ENCODE measurements at regions not wholly inside any gene's neighbourhood (a gene's known extent, or its start where the extent isn't known, plus 50 kb on each side); places are given as distances from the start of the nearest gene placed in this dataset.
"Not testable (repeated sequence)": the region's sequence is repeated elsewhere in the genome, so short reads cannot be mapped to it uniquely, and the experiment has no call there.

GRCh38 chr4:75280461-75280860, 233.7 kb downstream of the RCHY1 start:
- H2AFZ ChIP-seq (ENCODE audit: low read depth, low read length); H3K4me1 ChIP-seq (replicated peaks in 1 of 2; ENCODE audit: control insufficient read depth in 2 of 2, insufficient read depth in 2 of 2, low read length in 2 of 2); FAIRE-seq; H3K79me2 ChIP-seq (ENCODE audit: control insufficient read depth, insufficient read depth, low read length); BruUV-seq (replicated peaks); POLR2A ChIA-PET; in situ Hi-C loops (cut with MboI); H3K36me3 ChIP-seq (ENCODE audit: control insufficient read depth, insufficient read depth, low read length); H3K27ac ChIP-seq (ENCODE audit: extremely low read depth, low read depth, low read length); CTCF ChIA-PET (ENCODE audit: low intra/inter-chr PET ratio); DNase-seq (ENCODE audit: extremely low read depth in 1 of 4, low spot score in 3 of 4); H4K20me1 ChIP-seq (replicated peaks; ENCODE audit: control insufficient read depth, insufficient read depth, low read length); H3K9me3 ChIP-seq (replicated peaks; ENCODE audit: control insufficient read depth, insufficient read depth, low read depth, low read length); ATAC-seq; H3K27me3 ChIP-seq (ENCODE audit: control insufficient read depth in 2 of 2, insufficient read depth in 2 of 2, low read length in 2 of 2); intact Hi-C loops (cut with micrococcal nuclease); H3K9me1 ChIP-seq (ENCODE audit: control insufficient read depth, insufficient read depth, low read length); H3K9ac ChIP-seq (ENCODE audit: insufficient read depth in 1 of 2, low read depth in 2 of 2, low read length in 2 of 2); H3K4me3 ChIP-seq; H3K4me2 ChIP-seq (ENCODE audit: insufficient read depth, low read length): not testable (repeated sequence)
- TF ChIP-seq RBM25 (IDR thresholded peaks at IDR 0.05; ENCODE audit: low read depth, low read length, severe bottlenecking) (peak; percentile 29), ZNF146 (CRISPR knock-in tag; IDR thresholded peaks at IDR 0.05; ENCODE audit: unreplicated experiment) (peak; percentile 88)
- 0% methylated on average over 1 of the region's 1 CpG for WGBS (ENCODE audit: insufficient coverage, low coverage, missing lambda C conversion rate)

- CTCF ChIA-PET (ENCODE audit: low intra/inter-chr PET ratio), result interaction anchor here (0.6 kb wide), 1 partner anchor 32 kb away, joined by 4 read pairs; no protein-coding TSS in a partner anchor
- Histone ChIP-seq H3K4me2 (ENCODE audit: insufficient read depth, low read length) (no peak overlapping the region), H3K27ac (ENCODE audit: extremely low read depth, low read depth, low read length) (no peak overlapping the region), H3K79me2 (ENCODE audit: control insufficient read depth, insufficient read depth, low read length) (no peaks in the 10 kb centered on the region), H3K9me1 (ENCODE audit: control insufficient read depth, insufficient read depth, low read length) (no peaks in the 10 kb centered on the region), H3K9ac (ENCODE audit: insufficient read depth in 1 of 2, low read depth in 2 of 2, low read length in 2 of 2) (no peak overlapping the region), H3K9me3 (replicated peaks; ENCODE audit: control insufficient read depth, insufficient read depth, low read depth, low read length) (no peaks in the 10 kb centered on the region), H3K4me3 (no peak overlapping the region), H3K36me3 (ENCODE audit: control insufficient read depth, insufficient read depth, low read length) (no peaks in the 10 kb centered on the region), H2AFZ (ENCODE audit: low read depth, low read length) (no peak overlapping the region), H3K27me3 (ENCODE audit: control insufficient read depth in 2 of 2, insufficient read depth in 2 of 2, low read length in 2 of 2) (no peaks in the 10 kb centered on the region), H3K4me1 (replicated peaks in 1 of 2; ENCODE audit: control insufficient read depth in 2 of 2, insufficient read depth in 2 of 2, low read length in 2 of 2) (no peaks in the 10 kb centered on the region), H4K20me1 (replicated peaks; ENCODE audit: control insufficient read depth, insufficient read depth, low read length) (no peaks in the 10 kb centered on the region)
- FAIRE-seq (no peak), DNase-seq (ENCODE audit: extremely low read depth in 1 of 4, low spot score in 3 of 4) (no peak), ATAC-seq (no peak)
- TF ChIP-seq ARNT (IDR thresholded peaks at IDR 0.05) (no peak), HNRNPUL1 (IDR thresholded peaks at IDR 0.05; ENCODE audit: low read length) (no peak), MECOM (CRISPR knock-in tag; IDR thresholded peaks at IDR 0.05) (no peak), TARDBP (IDR thresholded peaks at IDR 0.05) (no peak), POLR3G (IDR thresholded peaks at IDR 0.05; ENCODE audit: extremely low read depth, insufficient read length, insufficient replicate concordance) (no peak), ZNF449 (CRISPR knock-in tag; IDR thresholded peaks at IDR 0.05) (no peak), ZNF324 (CRISPR knock-in tag; IDR thresholded peaks at IDR 0.05) (no peak), BDP1 (IDR thresholded peaks at IDR 0.05; ENCODE audit: insufficient read depth, insufficient read length) (no peak), TAF15 (IDR thresholded peaks at IDR 0.05; ENCODE audit: low read depth, low read length) (no peak), ETV6 (IDR thresholded peaks at IDR 0.05; ENCODE audit: borderline replicate concordance in 1 of 2, low read depth in 2 of 2, low read length in 1 of 2) (no peak), ETV6 (CRISPR knock-in tag; IDR thresholded peaks at IDR 0.05; ENCODE audit: borderline replicate concordance) (no peak), CREB3L1 (IDR thresholded peaks at IDR 0.05; ENCODE audit: borderline replicate concordance, low read depth) (no peak)
- 0% methylated on average over 2 of the region's 2 CpGs for WGBS (ENCODE audit: insufficient coverage, low coverage, missing lambda C conversion rate)
- POLR2A ChIA-PET, result no interaction called here
- no TSS peak for BruUV-seq (replicated peaks)
- intact Hi-C loops (cut with micrococcal nuclease) (no loop called here), in situ Hi-C loops (cut with MboI) (no loop called here)
Measured at GRCh38 chr4:75259306-75259705, 254.9 kb downstream of the RCHY1 start.
